ENCODE measurements at regions not wholly inside any gene's neighbourhood (a gene's known extent, or its start where the extent isn't known, plus 50 kb on each side); places are given as distances from the start of the nearest gene placed in this dataset.

- TF ChIP-seq EP300 (IDR thresholded peaks at IDR 0.05) (no peak), CTCF (IDR thresholded peaks at IDR 0.05) (no peak), POLR2AphosphoS5 (IDR thresholded peaks at IDR 0.05) (no peak)
Measured at GRCh38 chr11:128359515-128359914, 227.8 kb downstream of the ETS1 start.

Data from suprapubic skin (tissue), 4 donors.